Skeletal muscle tissue (tissue), 3 donors: ENCODE measurements at regions not wholly inside any gene's neighbourhood (a gene's known extent, or its start where the extent isn't known, plus 50 kb on each side); places are given as distances from the start of the nearest gene placed in this dataset.

ENCODE experiments used
- H3K27ac ChIP-seq: one replicate; pipeline ENCODE4 v1.7.0; 2013; ENCODE audit warnings: mild to moderate bottlenecking, low read depth, low read length, inconsistent platforms
- H3K27me3 ChIP-seq, 3 donors: one replicate each; pipeline ENCODE4 v1.7.0; 2013; ENCODE audit warnings: low read length in 3 of 3; ENCODE audit not compliant: control insufficient read depth in 3 of 3, insufficient read depth in 3 of 3
- H3K36me3 ChIP-seq, 3 donors: one replicate each; pipeline ENCODE4 v1.7.0; 2013; ENCODE audit warnings: low read length in 3 of 3; ENCODE audit not compliant: control insufficient read depth in 3 of 3, insufficient read depth in 3 of 3
- H3K4me1 ChIP-seq, 3 donors: one replicate each; pipeline ENCODE4 v1.7.0; 2013; ENCODE audit warnings: low read length in 3 of 3, mild to moderate bottlenecking in 3 of 3; ENCODE audit not compliant: control insufficient read depth in 3 of 3, insufficient read depth in 3 of 3
- H3K4me3 ChIP-seq, 3 donors: one replicate each; pipeline ENCODE4 v1.7.0; 2013; ENCODE audit warnings: low read length in 3 of 3
- H3K9ac ChIP-seq, 3 donors: one replicate each; pipeline ENCODE4 v1.7.0; 2013; ENCODE audit warnings: low read length in 3 of 3, mild to moderate bottlenecking in 3 of 3, moderate library complexity in 2 of 3, low read depth in 1 of 3
- H3K9me3 ChIP-seq, 3 donors: one replicate each; pipeline ENCODE4 v1.7.0; 2013; ENCODE audit warnings: low read length in 3 of 3; ENCODE audit not compliant: control insufficient read depth in 3 of 3
- donor health status: Osteomylitis.

- Histone ChIP-seq H3K9ac (no peak overlapping the region), H3K4me1 (no peaks in the 10 kb centered on the region), H3K9me3 (no peaks in the 10 kb centered on the region), H3K36me3 (no peaks in the 10 kb centered on the region), H3K4me3 (no peak overlapping the region), H3K27ac (no peak overlapping the region), H3K27me3 (peaks cover 0 to 19% (median 0%) of the 10 kb centered on the region in 3 donors)
These were observed 288.5 kb upstream of the RTL1 start for GRCh38 chr14:101191721-101192660.

- Histone ChIP-seq H3K27ac (no peak overlapping the region), H3K9me3 (no peaks in the 10 kb centered on the region), H3K4me3 (no peak overlapping the region), H3K9ac (no peak overlapping the region), H3K27me3 (peaks cover 0 to 16% (median 0%) of the 10 kb centered on the region in 3 donors), H3K4me1 (no peaks in the 10 kb centered on the region), H3K36me3 (no peaks in the 10 kb centered on the region)
These were observed 289.1 kb upstream of the RTL1 start for GRCh38 chr14:101192661-101193000.

GRCh38 chr14:101193106-101193844 is 289.8 kb upstream of the RTL1 start:
- no peaks in the 10 kb centered on the region for H3K4me1 ChIP-seq
- H3K36me3 ChIP-seq: no peaks in the 10 kb centered on the region
- no peak overlapping the region for H3K9ac ChIP-seq
- no peaks in the 10 kb centered on the region for H3K9me3 ChIP-seq
- no peak overlapping the region for H3K4me3 ChIP-seq
- H3K27me3 ChIP-seq: peaks cover 0 to 16% (median 0%) of the 10 kb centered on the region in 3 donors
- no peak overlapping the region for H3K27ac ChIP-seq

GRCh38 chr14:101193845-101194372 is 290.4 kb upstream of the RTL1 start:
- Histone ChIP-seq H3K36me3 (no peaks in the 10 kb centered on the region), H3K9me3 (no peaks in the 10 kb centered on the region), H3K4me3 (no peak overlapping the region), H3K27me3 (peaks cover 0 to 16% (median 0%) of the 10 kb centered on the region in 3 donors), H3K4me1 (no peaks in the 10 kb centered on the region), H3K27ac (no peak overlapping the region), H3K9ac (no peak overlapping the region)

GRCh38 chr14:101194373-101195308 is 291.1 kb upstream of the RTL1 start:
- H3K4me1 ChIP-seq: no peaks in the 10 kb centered on the region
- H3K9me3 ChIP-seq: no peaks in the 10 kb centered on the region
- peaks cover 0 to 16% (median 0%) of the 10 kb centered on the region in 3 donors for H3K27me3 ChIP-seq
- no peak overlapping the region for H3K4me3 ChIP-seq
- no peak overlapping the region for H3K9ac ChIP-seq
- no peak overlapping the region for H3K27ac ChIP-seq
- no peaks in the 10 kb centered on the region for H3K36me3 ChIP-seq

- H3K27ac ChIP-seq: no peak overlapping the region
- no peaks in the 10 kb centered on the region for H3K36me3 ChIP-seq
- no peak overlapping the region for H3K9ac ChIP-seq
- no peak overlapping the region for H3K4me3 ChIP-seq
- no peaks in the 10 kb centered on the region for H3K9me3 ChIP-seq
- H3K4me1 ChIP-seq: no peaks in the 10 kb centered on the region
- peaks cover 0 to 9% (median 0%) of the 10 kb centered on the region in 3 donors for H3K27me3 ChIP-seq
These were observed 291.9 kb upstream of the RTL1 start for GRCh38 chr14:101195309-101195901.

- no peaks in the 10 kb centered on the region for H3K9me3 ChIP-seq
- no peak overlapping the region for H3K27ac ChIP-seq
- H3K27me3 ChIP-seq: peaks cover 0 to 9% (median 0%) of the 10 kb centered on the region in 3 donors
- no peak overlapping the region for H3K4me3 ChIP-seq
- H3K9ac ChIP-seq: no peak overlapping the region
- no peaks in the 10 kb centered on the region for H3K36me3 ChIP-seq
- H3K4me1 ChIP-seq: no peaks in the 10 kb centered on the region
These were observed 292.7 kb upstream of the RTL1 start for GRCh38 chr14:101196051-101196712.

GRCh38 chr14:101196795-101197590 is 293.5 kb upstream of the RTL1 start:
- Histone ChIP-seq H3K27me3 (peaks cover 0 to 9% (median 0%) of the 10 kb centered on the region in 3 donors), H3K27ac (no peak overlapping the region), H3K9ac (no peak overlapping the region), H3K36me3 (no peaks in the 10 kb centered on the region), H3K9me3 (no peaks in the 10 kb centered on the region), H3K4me3 (no peak overlapping the region), H3K4me1 (no peaks in the 10 kb centered on the region)
